GM12892 (cell line): ENCODE measurements at regions not wholly inside any gene's neighbourhood (a gene's known extent, or its start where the extent isn't known, plus 50 kb on each side); places are given as distances from the start of the nearest gene placed in this dataset.

ENCODE experiments used
- POLR2A ChIP-seq: IDR thresholded peaks from 2 replicates; pipeline ENCODE4 v1.6.1; 2011; ENCODE audit warnings: low read depth, low read length, control low read depth
- TAF1 ChIP-seq: IDR thresholded peaks from 2 replicates; pipeline ENCODE4 v1.6.1; 2011; ENCODE audit warnings: low read depth, mild to moderate bottlenecking, control low read depth, low read length, borderline replicate concordance

GRCh38 chr6:100057941-100058340 is 63.9 kb upstream of the MCHR2 start:
- TF ChIP-seq POLR2A: no peak
- no peak for TF ChIP-seq TAF1
